ENCODE measurements at regions not wholly inside any gene's neighbourhood (a gene's known extent, or its start where the extent isn't known, plus 50 kb on each side); places are given as distances from the start of the nearest gene placed in this dataset.
A peak's percentile ranks its signal among the peaks of the same experiment; 100 is the strongest.

GRCh38 chr21:25422610-25423608, 184.4 kb downstream of the MRPL39 start:
- FAIRE-seq, result no peak

DNA sequence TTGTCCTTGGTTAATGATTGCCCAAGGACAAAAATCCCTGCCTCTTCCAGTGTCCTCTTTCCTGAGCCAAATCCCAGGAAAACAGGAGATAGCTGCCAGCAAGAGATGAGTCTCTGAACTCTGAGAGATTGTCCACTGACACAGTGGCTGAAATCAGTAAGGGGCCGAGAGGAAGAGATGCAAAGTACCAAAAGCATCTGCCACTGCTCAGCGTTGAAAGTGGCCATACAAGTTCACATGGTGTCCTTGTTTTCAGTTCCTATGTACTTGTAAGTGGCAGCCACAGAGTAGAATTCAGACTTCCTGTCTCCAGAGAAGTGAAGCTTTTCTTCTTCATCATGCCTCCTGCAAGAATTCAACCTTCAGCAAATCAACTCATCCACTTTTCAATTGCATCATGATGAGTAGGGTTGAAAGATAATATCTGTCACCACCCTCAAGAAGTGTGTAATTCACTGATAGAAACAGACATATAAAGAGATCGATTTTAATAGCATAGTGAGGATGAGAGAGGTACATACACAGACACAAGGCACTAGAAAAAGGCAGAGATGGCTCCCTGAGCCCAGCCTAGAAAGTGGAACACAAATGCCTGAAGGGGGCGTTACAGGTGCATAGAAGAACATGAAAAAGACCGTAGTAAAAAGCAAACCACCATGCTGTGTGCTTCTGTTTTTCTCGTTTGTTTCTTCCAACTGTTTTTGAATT, 185.8 kb downstream of the MRPL39 start:
- FAIRE-seq, result no peak

DNA sequence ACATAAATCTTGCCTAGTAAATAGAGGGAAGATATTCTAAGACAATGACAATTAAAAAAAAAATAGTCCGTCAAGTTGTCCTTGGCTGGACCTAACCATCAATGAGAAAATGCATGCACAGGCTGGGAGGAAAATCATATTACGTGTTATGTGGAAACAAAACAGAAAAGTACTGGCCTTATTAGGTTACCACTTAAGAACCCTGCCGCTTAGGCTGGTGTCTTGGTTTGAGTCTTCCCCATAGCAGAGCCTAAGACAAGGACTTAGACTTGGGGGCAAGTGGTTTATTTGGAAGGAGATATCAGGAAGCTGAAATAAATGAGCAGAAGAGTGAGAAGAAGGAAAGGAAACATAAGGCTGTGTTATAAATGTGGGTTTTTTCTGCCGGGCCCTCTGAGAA, 186.4 kb downstream of the MRPL39 start:
- no peak for FAIRE-seq

GRCh38 chr21:25416669-25417068, 190.6 kb downstream of the MRPL39 start:
- no peak for FAIRE-seq

DNA sequence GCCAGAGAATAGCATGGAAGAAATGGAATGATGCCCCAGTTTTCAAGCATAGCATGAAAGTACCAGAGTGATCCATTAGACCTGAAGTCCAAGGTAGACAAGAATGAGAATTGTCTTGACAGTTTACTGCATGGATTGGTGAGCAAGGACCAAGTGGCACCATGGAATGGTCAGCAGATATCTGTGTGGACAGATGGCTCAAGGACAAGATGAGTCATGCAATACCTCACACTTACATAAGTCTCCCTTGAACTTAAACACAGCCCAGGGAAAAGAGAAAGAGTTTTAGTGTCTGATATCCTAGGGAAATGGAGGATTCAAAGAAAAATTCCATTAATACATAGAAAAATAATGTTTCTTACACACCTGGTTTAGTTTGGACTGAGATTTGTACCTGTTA, 195.2 kb downstream of the MRPL39 start:
- FAIRE-seq, result no peak

DNA sequence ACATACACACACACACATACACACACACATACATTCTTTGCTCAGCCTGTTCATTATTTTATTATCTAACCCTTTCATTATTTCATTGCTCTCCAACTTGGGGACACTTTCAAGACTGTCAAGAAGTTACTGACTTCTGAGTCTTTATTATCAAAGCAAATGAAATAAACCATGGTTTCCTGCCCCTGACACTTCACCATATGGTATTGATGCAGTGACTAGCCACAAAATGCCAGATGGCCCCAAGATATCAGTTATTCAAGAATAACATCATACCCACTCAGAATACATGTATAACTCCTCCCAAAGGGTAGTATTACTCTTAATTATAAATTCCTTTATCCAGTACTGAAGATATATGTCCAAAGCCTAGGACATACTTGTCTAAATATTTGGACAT, 197.3 kb downstream of the MRPL39 start:
- FAIRE-seq, result no peak

GRCh38 chr21:25408666-25409065, 198.6 kb downstream of the MRPL39 start:
- no peak for FAIRE-seq

DNA sequence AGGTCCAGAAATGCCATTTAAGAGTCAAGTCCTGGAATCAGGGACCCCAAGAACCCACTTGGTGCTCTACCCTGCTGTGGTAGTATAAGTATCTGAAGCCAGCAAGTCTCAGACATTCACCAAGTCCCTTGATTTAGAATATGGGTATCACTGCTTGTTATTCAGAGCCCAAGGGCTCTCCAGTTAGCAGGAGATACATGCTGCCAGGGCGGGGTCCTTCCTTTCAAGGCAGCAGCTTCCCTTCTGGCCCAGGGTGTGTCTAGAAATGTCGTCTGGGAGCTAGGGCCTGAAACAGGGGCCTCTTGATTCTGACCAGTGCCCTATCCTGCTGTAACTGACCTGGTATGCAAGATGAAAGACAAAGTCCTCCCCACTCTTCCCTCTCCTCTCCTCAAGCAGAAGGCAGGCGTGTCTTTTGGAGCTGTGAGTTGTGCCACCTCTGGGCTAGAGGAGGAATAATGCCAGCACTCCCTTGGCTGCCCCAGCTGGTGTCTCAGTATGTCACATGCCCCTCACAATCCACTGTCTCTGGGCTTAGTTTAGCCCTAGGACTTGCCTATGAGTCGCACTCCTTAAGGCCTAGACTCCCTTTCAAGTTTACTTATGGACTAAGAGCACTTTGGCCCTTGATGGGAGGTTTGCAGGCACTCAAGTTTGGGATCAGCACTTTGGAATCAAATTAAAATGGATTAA, 200.2 kb downstream of the MRPL39 start:
- FAIRE-seq, result no peak

- FAIRE-seq, result no peak
These were observed 201.3 kb downstream of the MRPL39 start for GRCh38 chr21:25405984-25406383.

GRCh38 chr21:25402134-25402961, 204.9 kb downstream of the MRPL39 start:
- no peak for FAIRE-seq

- FAIRE-seq, result no peak
These were observed 206.9 kb downstream of the MRPL39 start for GRCh38 chr21:25400427-25400826.

DNA sequence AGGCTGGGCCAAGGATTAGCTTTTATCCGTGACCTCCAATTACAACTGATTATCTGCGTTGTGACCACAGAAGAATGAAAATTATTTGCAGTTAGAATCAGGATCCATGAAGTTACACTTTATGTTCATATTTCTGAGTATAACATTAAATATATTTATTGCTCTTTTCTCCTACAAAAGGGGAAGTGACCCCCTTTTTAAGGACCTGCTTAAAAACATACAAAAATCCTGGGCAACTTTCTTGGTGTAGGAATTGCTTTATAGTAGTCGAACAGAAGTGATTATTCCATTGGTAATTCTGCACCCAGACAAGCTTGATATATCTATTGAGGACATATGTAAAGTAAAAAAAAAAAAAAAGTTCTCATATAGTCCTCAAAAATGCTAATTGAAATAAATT, 208.7 kb downstream of the MRPL39 start:
- no peak for FAIRE-seq

DNA sequence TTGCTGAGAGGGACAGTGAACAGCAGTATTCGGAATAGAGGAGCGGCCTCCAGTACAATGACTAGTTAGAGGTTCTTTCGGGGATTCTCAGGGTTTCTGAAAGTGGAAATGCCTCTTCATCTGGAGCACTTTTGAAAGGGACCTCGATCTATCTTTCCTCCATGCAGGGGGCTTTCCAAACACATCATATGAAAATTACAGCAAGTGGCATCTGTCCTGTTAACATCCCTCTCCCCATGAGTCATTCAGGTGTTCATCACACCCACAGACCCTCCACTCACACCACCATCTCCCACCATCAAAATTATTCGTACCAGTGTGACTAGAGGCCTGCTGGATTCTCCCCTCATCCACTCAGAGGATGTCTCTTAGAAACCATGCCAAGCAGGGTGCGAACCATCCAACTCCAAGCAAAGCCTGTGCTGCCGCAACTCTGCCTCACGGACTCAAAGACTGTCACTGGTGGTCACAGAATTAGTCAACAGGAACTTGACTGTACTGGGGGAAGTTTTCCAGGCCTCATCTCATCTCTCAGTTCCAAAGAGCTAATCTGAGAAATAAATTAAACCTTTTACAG, 211.1 kb downstream of the MRPL39 start:
- FAIRE-seq, result no peak

GRCh38 chr21:25391777-25392176, 215.5 kb downstream of the MRPL39 start:
- no peak for FAIRE-seq

DNA sequence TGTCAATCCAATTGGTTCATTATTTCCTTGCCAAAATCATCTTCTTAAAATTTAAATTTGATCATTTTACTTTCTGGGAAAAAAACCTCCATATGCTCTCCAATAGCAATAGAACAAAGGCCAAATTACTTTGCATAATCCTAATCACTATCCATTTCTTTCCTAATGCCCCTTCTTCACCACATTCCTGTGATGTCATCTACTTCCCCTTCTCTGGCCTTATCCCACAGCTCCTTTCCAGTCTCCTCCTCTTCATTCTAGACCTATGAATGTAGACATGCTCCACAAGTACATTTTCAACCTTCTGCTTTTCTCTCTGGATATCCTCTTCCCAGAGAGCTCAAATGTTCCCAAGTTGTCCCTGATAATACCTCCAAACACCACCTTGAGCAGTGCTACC, 216.6 kb downstream of the MRPL39 start:
- FAIRE-seq, result no peak

DNA sequence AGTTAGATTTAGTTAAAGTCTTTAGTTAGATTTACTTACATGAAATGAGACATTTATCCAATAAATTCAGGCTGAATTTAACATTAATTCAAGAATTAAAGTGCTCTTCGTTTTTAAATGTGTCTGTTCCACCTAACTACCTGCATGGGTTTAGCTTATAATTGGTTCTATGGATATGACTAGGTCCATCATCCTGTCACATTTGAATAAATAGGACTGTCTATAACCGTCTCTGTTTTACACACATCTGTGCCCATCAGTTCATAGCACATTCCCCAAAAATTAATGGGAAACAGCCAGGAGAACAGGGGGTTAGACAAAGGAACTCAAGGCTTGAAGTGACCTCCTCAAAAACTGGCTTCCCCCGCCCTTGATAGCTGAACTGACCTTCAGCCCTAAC, 219.6 kb downstream of the MRPL39 start:
- no peak for FAIRE-seq

- FAIRE-seq, result peak; percentile 95
These were observed 221.3 kb downstream of the MRPL39 start for GRCh38 chr21:25385911-25386474.

- no peak for FAIRE-seq
These were observed 221.9 kb downstream of the MRPL39 start for GRCh38 chr21:25385341-25385740.

DNA sequence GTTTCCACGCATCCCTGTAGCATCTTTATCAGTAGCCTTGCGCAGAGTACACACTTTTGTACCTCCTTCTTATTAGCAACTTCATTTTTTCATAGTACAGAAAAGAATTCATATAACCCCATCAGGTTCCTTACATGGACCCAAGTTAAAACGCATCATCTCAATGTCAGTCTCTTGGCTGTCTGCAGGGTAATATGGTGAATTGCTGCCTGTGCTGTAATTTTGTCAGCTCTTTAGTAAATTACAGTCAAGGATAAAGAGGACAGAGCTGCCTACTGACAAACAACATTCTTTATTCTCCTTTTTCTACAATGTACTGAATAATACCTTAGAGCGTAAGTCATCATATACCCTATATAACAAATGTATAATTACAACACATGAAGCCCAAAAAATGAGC, 222.5 kb downstream of the MRPL39 start:
- FAIRE-seq, result no peak

- no peak for FAIRE-seq
These were observed 223.7 kb downstream of the MRPL39 start for GRCh38 chr21:25383545-25383944.

- no peak for FAIRE-seq
These were observed 225.3 kb downstream of the MRPL39 start for GRCh38 chr21:25381936-25382452.

Measured in endometrium (tissue), 2 donors.